HG03045 (cell line): ENCODE measurements at regions not wholly inside any gene's neighbourhood (a gene's known extent, or its start where the extent isn't known, plus 50 kb on each side); places are given as distances from the start of the nearest gene placed in this dataset.

ENCODE experiments used
- ATAC-seq: cut with Tn5 transposase; IDR thresholded peaks from one replicate; pipeline ENCODE4 v1.9.1; 2021; ENCODE audit warnings: mild to moderate bottlenecking, moderate library complexity; ENCODE audit not compliant: unreplicated experiment

- ATAC-seq, result no peak
Measured at GRCh38 chr9:82675102-82675501, 387.8 kb downstream of the RASEF start.

- ATAC-seq, result no peak
Measured at GRCh38 chr9:82675605-82676004, 387.3 kb downstream of the RASEF start.

GRCh38 chr9:82677086-82677485 lies 385.9 kb downstream of the RASEF start:
- ATAC-seq, result no peak

- no peak for ATAC-seq
Measured at GRCh38 chr9:82679472-82679871, 383.5 kb downstream of the RASEF start.

- ATAC-seq, result no peak
Measured at GRCh38 chr9:82680179-82680935, 382.6 kb downstream of the RASEF start.

- ATAC-seq, result no peak
Measured at GRCh38 chr9:82681809-82682208, 381.1 kb downstream of the RASEF start.

- ATAC-seq, result no peak
Measured at GRCh38 chr9:82682431-82682830, 380.5 kb downstream of the RASEF start.

GRCh38 chr9:82695704-82696103 lies 367.2 kb downstream of the RASEF start:
- no peak for ATAC-seq

- no peak for ATAC-seq
Measured at GRCh38 chr9:82706786-82707185, 356.2 kb downstream of the RASEF start.

GRCh38 chr9:82716821-82717220 lies 346.1 kb downstream of the RASEF start:
- ATAC-seq, result no peak

- ATAC-seq, result no peak
Measured at GRCh38 chr9:82720515-82720914, 342.4 kb downstream of the RASEF start.

GRCh38 chr9:82721593-82721992 lies 341.3 kb downstream of the RASEF start:
- ATAC-seq, result no peak

- ATAC-seq, result no peak
Measured at GRCh38 chr9:82722051-82722450, 340.9 kb downstream of the RASEF start.

- no peak for ATAC-seq
Measured at GRCh38 chr9:82722561-82722960, 340.4 kb downstream of the RASEF start.

GRCh38 chr9:82726424-82727276 lies 336.3 kb downstream of the RASEF start:
- no peak for ATAC-seq

- no peak for ATAC-seq
Measured at GRCh38 chr9:82729141-82729540, 333.8 kb downstream of the RASEF start.

GRCh38 chr9:82729991-82730589 lies 332.9 kb downstream of the RASEF start:
- ATAC-seq, result no peak

- ATAC-seq, result no peak
Measured at GRCh38 chr9:82732928-82733327, 330.0 kb downstream of the RASEF start.

- no peak for ATAC-seq
Measured at GRCh38 chr9:82736126-82736525, 326.8 kb downstream of the RASEF start.

GRCh38 chr9:82736701-82737100 lies 326.2 kb downstream of the RASEF start:
- no peak for ATAC-seq

- no peak for ATAC-seq
Measured at GRCh38 chr9:82745919-82746318, 317.0 kb downstream of the RASEF start.

GRCh38 chr9:82750411-82750913 lies 312.5 kb downstream of the RASEF start:
- no peak for ATAC-seq
